ENCODE measurements at regions not wholly inside any gene's neighbourhood (a gene's known extent, or its start where the extent isn't known, plus 50 kb on each side); places are given as distances from the start of the nearest gene placed in this dataset.

- H2BK5ac ChIP-seq (ENCODE audit: low read depth, low read length, poor library complexity, severe bottlenecking): no peak overlapping the region
- no peak overlapping the region for H2AFZ ChIP-seq (ENCODE audit: low read depth, low read length)
- H2BK120ac ChIP-seq (ENCODE audit: low read depth, low read length): no peak overlapping the region
- WGBS: 83% methylated on average over 8 of the region's 9 CpGs
- H3K4me2 ChIP-seq (ENCODE audit: low read length, poor library complexity, severe bottlenecking): no peak overlapping the region
- no peak overlapping the region for H2BK15ac ChIP-seq (ENCODE audit: low read depth, poor library complexity, severe bottlenecking)
- no peak overlapping the region for H2AK5ac ChIP-seq (ENCODE audit: low read length, severe bottlenecking)
- H3K9ac ChIP-seq (ENCODE audit: low read length): no peak overlapping the region
- no peak overlapping the region for H3K4me3 ChIP-seq (ENCODE audit: insufficient read depth in 1 of 2, low read depth in 1 of 2, low read length in 2 of 2)
- H3K36me3 ChIP-seq (ENCODE audit: control insufficient read depth in 1 of 2, insufficient read depth in 2 of 2, low read depth in 1 of 2, low read length in 2 of 2): no peaks in the 10 kb centered on the region
- H4K8ac ChIP-seq (ENCODE audit: low read length): no peak overlapping the region
- DNase-seq: no peak
- peaks cover 0 to 4% of the 10 kb centered on the region in 2 experiments for H3K27me3 ChIP-seq (ENCODE audit: control insufficient read depth in 1 of 2, insufficient read depth in 1 of 2, low read length in 2 of 2)
- H3K14ac ChIP-seq (ENCODE audit: low read length in 2 of 2): no peak overlapping the region
- H3K79me1 ChIP-seq (replicated peaks; ENCODE audit: low read length, poor library complexity, severe bottlenecking): no peaks in the 10 kb centered on the region
- H3K9me3 ChIP-seq (ENCODE audit: control insufficient read depth, low read length): no peaks in the 10 kb centered on the region
- H3K18ac ChIP-seq (ENCODE audit: low read depth in 1 of 2, low read length in 2 of 2): no peak overlapping the region
- no peak overlapping the region for H4K91ac ChIP-seq (ENCODE audit: low read length)
- no peak overlapping the region for H3K23ac ChIP-seq (ENCODE audit: low read length in 2 of 2)
- H2BK12ac ChIP-seq (ENCODE audit: low read length in 2 of 2): no peak overlapping the region
- no peaks in the 10 kb centered on the region for H3K4me1 ChIP-seq (ENCODE audit: control insufficient read depth, insufficient read depth, low read depth, low read length)
- no peak overlapping the region for H3K4ac ChIP-seq (ENCODE audit: low read depth in 1 of 2, low read length in 2 of 2)
- H3K27ac ChIP-seq (ENCODE audit: low read length, poor library complexity, severe bottlenecking): no peak overlapping the region
These were observed 85.7 kb upstream of the DOK5 start for GRCh38 chr20:54389596-54390280.

GRCh38 chr20:54397292-54398140 lies 77.9 kb upstream of the DOK5 start:
- Histone ChIP-seq H3K23ac (ENCODE audit: low read length in 2 of 2) (no peak overlapping the region), H3K14ac (ENCODE audit: low read length in 2 of 2) (no peak overlapping the region), H2BK120ac (ENCODE audit: low read depth, low read length) (no peak overlapping the region), H3K4ac (ENCODE audit: low read depth in 1 of 2, low read length in 2 of 2) (no peak overlapping the region), H3K36me3 (ENCODE audit: control insufficient read depth in 1 of 2, insufficient read depth in 2 of 2, low read depth in 1 of 2, low read length in 2 of 2) (no peaks in the 10 kb centered on the region), H2BK15ac (ENCODE audit: low read depth, poor library complexity, severe bottlenecking) (no peak overlapping the region), H3K4me3 (ENCODE audit: insufficient read depth in 1 of 2, low read depth in 1 of 2, low read length in 2 of 2) (no peak overlapping the region), H3K4me1 (ENCODE audit: control insufficient read depth, insufficient read depth, low read depth, low read length) (no peaks in the 10 kb centered on the region), H2BK12ac (ENCODE audit: low read length in 2 of 2) (no peak overlapping the region), H4K91ac (ENCODE audit: low read length) (no peak overlapping the region), H2BK5ac (ENCODE audit: low read depth, low read length, poor library complexity, severe bottlenecking) (no peak overlapping the region), H3K27me3 (ENCODE audit: control insufficient read depth in 1 of 2, insufficient read depth in 1 of 2, low read length in 2 of 2) (no peaks in the 10 kb centered on the region), H3K9ac (ENCODE audit: low read length) (no peak overlapping the region), H2AK5ac (ENCODE audit: low read length, severe bottlenecking) (no peak overlapping the region), H4K8ac (ENCODE audit: low read length) (no peak overlapping the region), H3K27ac (ENCODE audit: low read length, poor library complexity, severe bottlenecking) (no peak overlapping the region), H3K9me3 (ENCODE audit: control insufficient read depth, low read length) (peaks cover 7% of the 10 kb centered on the region), H3K79me1 (replicated peaks; ENCODE audit: low read length, poor library complexity, severe bottlenecking) (no peaks in the 10 kb centered on the region), H3K4me2 (ENCODE audit: low read length, poor library complexity, severe bottlenecking) (no peak overlapping the region), H3K18ac (ENCODE audit: low read depth in 1 of 2, low read length in 2 of 2) (no peak overlapping the region), H2AFZ (ENCODE audit: low read depth, low read length) (no peak overlapping the region)
- DNase-seq: no peak
- WGBS: 84% methylated on average over 2 of the region's 3 CpGs

DNA sequence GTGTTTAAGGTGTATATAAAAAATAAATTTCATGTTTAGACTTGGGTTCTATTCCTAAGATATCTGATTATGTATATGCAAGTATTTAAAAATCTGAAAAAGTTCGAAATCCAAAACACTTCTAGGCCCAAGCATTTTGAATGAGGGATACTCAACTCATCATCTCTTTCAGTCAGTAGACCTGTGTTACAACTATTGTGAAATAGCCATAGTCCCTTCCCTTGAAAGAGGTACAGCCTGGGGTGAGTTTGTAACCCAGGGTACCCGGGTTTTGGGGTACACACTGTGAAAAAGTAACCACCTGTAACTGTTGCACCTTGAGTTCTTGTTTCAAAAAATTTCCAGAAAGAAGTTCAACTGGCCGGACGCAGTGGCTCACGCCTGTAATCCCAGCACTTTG lies 76.6 kb upstream of the DOK5 start:
- no peaks in the 10 kb centered on the region for H3K27me3 ChIP-seq (ENCODE audit: control insufficient read depth in 1 of 2, insufficient read depth in 1 of 2, low read length in 2 of 2)
- no peak overlapping the region for H3K14ac ChIP-seq (ENCODE audit: low read length in 2 of 2)
- H3K4me2 ChIP-seq (ENCODE audit: low read length, poor library complexity, severe bottlenecking): no peak overlapping the region
- no peak overlapping the region for H3K4ac ChIP-seq (ENCODE audit: low read depth in 1 of 2, low read length in 2 of 2)
- DNase-seq: no peak
- H3K27ac ChIP-seq (ENCODE audit: low read length, poor library complexity, severe bottlenecking): no peak overlapping the region
- H4K91ac ChIP-seq (ENCODE audit: low read length): no peak overlapping the region
- no peak overlapping the region for H2BK12ac ChIP-seq (ENCODE audit: low read length in 2 of 2)
- H3K9ac ChIP-seq (ENCODE audit: low read length): no peak overlapping the region
- peaks cover 7% of the 10 kb centered on the region for H3K9me3 ChIP-seq (ENCODE audit: control insufficient read depth, low read length)
- no peak overlapping the region for H3K23ac ChIP-seq (ENCODE audit: low read length in 2 of 2)
- H2BK15ac ChIP-seq (ENCODE audit: low read depth, poor library complexity, severe bottlenecking): no peak overlapping the region
- no peak overlapping the region for H2BK5ac ChIP-seq (ENCODE audit: low read depth, low read length, poor library complexity, severe bottlenecking)
- no peak overlapping the region for H2AFZ ChIP-seq (ENCODE audit: low read depth, low read length)
- H3K4me1 ChIP-seq (ENCODE audit: control insufficient read depth, insufficient read depth, low read depth, low read length): no peaks in the 10 kb centered on the region
- no peak overlapping the region for H4K8ac ChIP-seq (ENCODE audit: low read length)
- H3K36me3 ChIP-seq (ENCODE audit: control insufficient read depth in 1 of 2, insufficient read depth in 2 of 2, low read depth in 1 of 2, low read length in 2 of 2): no peaks in the 10 kb centered on the region
- H3K18ac ChIP-seq (ENCODE audit: low read depth in 1 of 2, low read length in 2 of 2): no peak overlapping the region
- no peak overlapping the region for H2BK120ac ChIP-seq (ENCODE audit: low read depth, low read length)
- WGBS: 64% methylated on average over 4 of the region's 5 CpGs
- H3K4me3 ChIP-seq (ENCODE audit: insufficient read depth in 1 of 2, low read depth in 1 of 2, low read length in 2 of 2): no peak overlapping the region
- no peaks in the 10 kb centered on the region for H3K79me1 ChIP-seq (replicated peaks; ENCODE audit: low read length, poor library complexity, severe bottlenecking)
- H2AK5ac ChIP-seq (ENCODE audit: low read length, severe bottlenecking): no peak overlapping the region

DNA sequence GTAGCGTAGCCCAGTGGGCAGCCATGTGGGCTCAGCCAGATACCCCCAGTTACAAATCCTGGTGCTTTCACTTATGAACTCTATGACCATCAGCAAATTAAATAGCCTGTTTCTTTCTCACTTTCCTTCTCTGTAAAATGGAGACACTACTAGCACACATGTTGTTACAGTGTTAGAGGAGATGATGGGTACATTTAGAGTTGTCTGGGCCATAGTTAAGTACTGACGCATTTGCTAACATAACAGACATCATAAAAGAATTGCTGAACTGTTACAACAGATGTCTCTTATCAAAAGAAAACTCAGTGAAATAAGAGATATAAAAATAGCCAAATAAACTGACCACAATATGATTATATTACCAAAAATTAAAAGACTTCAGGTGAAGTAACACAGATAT lies 69.9 kb upstream of the DOK5 start:
- H3K9ac ChIP-seq (ENCODE audit: low read length): no peak overlapping the region

More for the DNA sequence above, 69.9 kb upstream of the DOK5 start:
- H3K4me3 ChIP-seq (ENCODE audit: insufficient read depth in 1 of 2, low read depth in 1 of 2, low read length in 2 of 2): no peak overlapping the region
- no peak overlapping the region for H3K14ac ChIP-seq (ENCODE audit: low read length in 2 of 2)
- no peaks in the 10 kb centered on the region for H3K4me1 ChIP-seq (ENCODE audit: control insufficient read depth, insufficient read depth, low read depth, low read length)
- no peak overlapping the region for H3K23ac ChIP-seq (ENCODE audit: low read length in 2 of 2)
- no peak for DNase-seq
- H3K4ac ChIP-seq (ENCODE audit: low read depth in 1 of 2, low read length in 2 of 2): no peak overlapping the region
- no peaks in the 10 kb centered on the region for H3K36me3 ChIP-seq (ENCODE audit: control insufficient read depth in 1 of 2, insufficient read depth in 2 of 2, low read depth in 1 of 2, low read length in 2 of 2)
- no peak overlapping the region for H2BK5ac ChIP-seq (ENCODE audit: low read depth, low read length, poor library complexity, severe bottlenecking)
- H2BK12ac ChIP-seq (ENCODE audit: low read length in 2 of 2): no peak overlapping the region
- H3K27me3 ChIP-seq (ENCODE audit: control insufficient read depth in 1 of 2, insufficient read depth in 1 of 2, low read length in 2 of 2): peaks cover 0 to 4% of the 10 kb centered on the region in 2 experiments
- H4K8ac ChIP-seq (ENCODE audit: low read length): no peak overlapping the region
- H3K27ac ChIP-seq (ENCODE audit: low read length, poor library complexity, severe bottlenecking): no peak overlapping the region
- H2BK15ac ChIP-seq (ENCODE audit: low read depth, poor library complexity, severe bottlenecking): no peak overlapping the region
- H3K79me1 ChIP-seq (replicated peaks; ENCODE audit: low read length, poor library complexity, severe bottlenecking): no peaks in the 10 kb centered on the region
- 67% methylated on average over 1 of the region's 2 CpGs for WGBS
- no peak overlapping the region for H2AFZ ChIP-seq (ENCODE audit: low read depth, low read length)
- H3K9me3 ChIP-seq (ENCODE audit: control insufficient read depth, low read length): no peaks in the 10 kb centered on the region
- H2BK120ac ChIP-seq (ENCODE audit: low read depth, low read length): no peak overlapping the region
- H3K4me2 ChIP-seq (ENCODE audit: low read length, poor library complexity, severe bottlenecking): no peak overlapping the region
- H4K91ac ChIP-seq (ENCODE audit: low read length): no peak overlapping the region
- H3K18ac ChIP-seq (ENCODE audit: low read depth in 1 of 2, low read length in 2 of 2): no peak overlapping the region
- H2AK5ac ChIP-seq (ENCODE audit: low read length, severe bottlenecking): no peak overlapping the region
